Caco-2 (cell line): ENCODE measurements at regions not wholly inside any gene's neighbourhood (a gene's known extent, or its start where the extent isn't known, plus 50 kb on each side); places are given as distances from the start of the nearest gene placed in this dataset.

Source experiments
- BruUV-seq: library from RNA; stranded (reverse); fragments of 400-500 nt; replicated peaks from 2 replicates; lab custom pipeline; 2021; lab: Mats Ljungman, UMichigan
- CTCF ChIA-PET: fragments of 300-600 bp; sonication (Branson Sonifier 250); formaldehyde crosslinking; loops from one replicate; lab custom pipeline; 2022; ENCODE audit warnings: antibody characterized with exemption; lab: Charles Lee
- POLR2A ChIA-PET: fragments of 300-600 bp; sonication (Branson Sonifier 250); formaldehyde crosslinking; loops from one replicate; lab custom pipeline; 2022; ENCODE audit warnings: antibody characterized with exemption; lab: Charles Lee
- DNase-seq, 2 experiments: peaks; one replicate each; pipeline versions ENCODE4 v3.0.0 to v3.0.0-alpha.2; 2020 to 2022
- H3K27me3 ChIP-seq: replicated peaks from 2 replicates; pipeline ENCODE4 v1.6.0; 2011; ENCODE audit warnings: low read length; ENCODE audit not compliant: control insufficient read depth, insufficient read depth
- H3K36me3 ChIP-seq: 2 replicates; pipeline ENCODE4 v1.5.1; 2011; ENCODE audit warnings: low read length; ENCODE audit not compliant: control insufficient read depth, insufficient read depth
- H3K4me1 ChIP-seq: fragments of 250-450 bp; sonication (Bioruptor Pico); 2 replicates; pipeline ENCODE4 v1.5.1; 2020; ENCODE audit warnings: mild to moderate bottlenecking
- H3K4me3 ChIP-seq: 2 replicates; pipeline ENCODE4 v1.5.1; 2011; ENCODE audit warnings: low read depth, mild to moderate bottlenecking, control low read depth, low read length
- H3K9me3 ChIP-seq: fragments of 250-450 bp; sonication (Bioruptor Pico); 2 replicates; pipeline ENCODE4 v1.5.1; 2020; ENCODE audit warnings: mild to moderate bottlenecking, moderate library complexity
- H3K27ac Mint-ChIP-seq: one replicate; pipeline ENCODE4 v1.8.0; 2022; ENCODE audit warnings: mixed read lengths; ENCODE audit not compliant: unreplicated experiment
- H3K27me3 Mint-ChIP-seq: one replicate; pipeline ENCODE4 v1.8.0; 2022; ENCODE audit warnings: mixed read lengths; ENCODE audit not compliant: insufficient read depth, unreplicated experiment
- H3K36me3 Mint-ChIP-seq: one replicate; pipeline ENCODE4 v1.8.0; 2022; ENCODE audit warnings: mild to moderate bottlenecking, mixed read lengths; ENCODE audit not compliant: insufficient read depth, unreplicated experiment
- H3K4me1 Mint-ChIP-seq: one replicate; pipeline ENCODE4 v1.8.0; 2022; ENCODE audit warnings: low read depth, mixed read lengths; ENCODE audit not compliant: unreplicated experiment
- H3K4me3 Mint-ChIP-seq: one replicate; pipeline ENCODE4 v1.8.0; 2022; ENCODE audit warnings: mild to moderate bottlenecking, moderate library complexity, mixed read lengths; ENCODE audit not compliant: unreplicated experiment
- H3K9me3 Mint-ChIP-seq: one replicate; pipeline ENCODE4 v1.8.0; 2022; ENCODE audit warnings: mixed read lengths; ENCODE audit not compliant: unreplicated experiment
- intact Hi-C: fragments of 100-400 bp; cut with micrococcal nuclease; formaldehyde crosslinking; loops from one replicate; pipeline ENCODE4 v1.10.0; 2022; ENCODE audit not compliant: unreplicated experiment
- TF ChIP-seq, protein P1 (sequence below), 2 experiments: fragments of 200-600 bp in 1 of 2; IDR thresholded peaks; 1 replicate in 1 of 2; 2 replicates in 1 of 2; pipeline versions ENCODE4 v1.5.1 to v1.8.0; 2011 to 2022; ENCODE audit warnings: antibody characterized with exemption in 1 of 2, control low read depth in 1 of 2, inconsistent platforms in 1 of 2, low read depth in 1 of 2, low read length in 1 of 2, mild to moderate bottlenecking in 1 of 2, moderate library complexity in 1 of 2; ENCODE audit not compliant: insufficient read depth in 1 of 2, severe bottlenecking in 1 of 2, unreplicated experiment in 1 of 2

DNA sequence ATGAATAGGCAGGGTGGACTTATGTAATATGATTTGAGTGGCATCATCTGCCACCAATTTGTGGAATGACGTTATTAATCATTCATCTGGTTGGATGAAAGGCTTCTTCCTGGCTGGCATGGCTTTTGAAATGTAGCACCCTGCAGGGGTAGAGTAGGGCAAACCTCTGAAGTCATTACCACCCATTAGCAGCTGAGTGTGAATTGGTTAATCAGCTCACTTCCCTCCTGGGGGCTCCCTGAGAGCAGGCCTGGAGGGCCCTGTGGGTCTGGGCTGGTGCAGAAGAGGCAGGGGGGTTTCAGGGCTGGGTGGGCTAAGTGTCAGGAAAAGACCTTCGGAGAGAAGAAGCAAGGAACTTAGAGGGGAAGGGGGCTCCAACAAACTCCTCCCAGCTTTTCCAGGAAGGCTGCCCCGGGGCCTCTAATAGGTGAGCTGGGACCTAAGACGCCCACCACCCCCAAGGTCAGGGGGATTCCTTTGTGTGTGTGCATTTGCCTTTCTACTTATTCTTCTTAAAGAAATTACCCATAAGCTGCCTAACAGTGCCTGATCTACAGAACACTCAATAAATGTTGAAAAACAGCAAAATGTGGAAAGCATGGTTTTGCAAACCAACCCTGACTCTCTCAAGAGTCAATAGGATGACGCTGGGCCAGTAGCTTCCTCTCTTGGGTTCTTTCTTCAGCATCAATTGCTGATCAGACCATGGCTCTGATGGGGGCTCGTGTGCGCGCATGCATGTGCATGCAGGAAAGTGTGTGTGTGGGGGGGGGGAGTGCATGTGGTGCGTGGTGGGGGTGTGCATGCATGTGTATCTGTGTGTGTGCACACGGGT is 49.7 kb upstream of the ZNF516 start:
- H3K27me3 Mint-ChIP-seq: no peaks in the 10 kb centered on the region
- H3K4me1 ChIP-seq: no peaks in the 10 kb centered on the region
- no peak for DNase-seq

More for the DNA sequence above, 49.7 kb upstream of the ZNF516 start:
- CTCF ChIA-PET: interaction anchor here (1.0 kb wide), 1 partner anchor 20 kb away, joined by 3 read pairs; no protein-coding TSS in a partner anchor
- Mint-ChIP-seq H3K36me3 (no peaks in the 10 kb centered on the region), H3K4me3 (no peak overlapping the region), H3K27ac (no peak overlapping the region), H3K4me1 (no peaks in the 10 kb centered on the region), H3K9me3 (no peaks in the 10 kb centered on the region)
- no peak overlapping the region for H3K4me3 ChIP-seq
- H3K9me3 ChIP-seq: no peaks in the 10 kb centered on the region
- TF ChIP-seq, protein P1, sequence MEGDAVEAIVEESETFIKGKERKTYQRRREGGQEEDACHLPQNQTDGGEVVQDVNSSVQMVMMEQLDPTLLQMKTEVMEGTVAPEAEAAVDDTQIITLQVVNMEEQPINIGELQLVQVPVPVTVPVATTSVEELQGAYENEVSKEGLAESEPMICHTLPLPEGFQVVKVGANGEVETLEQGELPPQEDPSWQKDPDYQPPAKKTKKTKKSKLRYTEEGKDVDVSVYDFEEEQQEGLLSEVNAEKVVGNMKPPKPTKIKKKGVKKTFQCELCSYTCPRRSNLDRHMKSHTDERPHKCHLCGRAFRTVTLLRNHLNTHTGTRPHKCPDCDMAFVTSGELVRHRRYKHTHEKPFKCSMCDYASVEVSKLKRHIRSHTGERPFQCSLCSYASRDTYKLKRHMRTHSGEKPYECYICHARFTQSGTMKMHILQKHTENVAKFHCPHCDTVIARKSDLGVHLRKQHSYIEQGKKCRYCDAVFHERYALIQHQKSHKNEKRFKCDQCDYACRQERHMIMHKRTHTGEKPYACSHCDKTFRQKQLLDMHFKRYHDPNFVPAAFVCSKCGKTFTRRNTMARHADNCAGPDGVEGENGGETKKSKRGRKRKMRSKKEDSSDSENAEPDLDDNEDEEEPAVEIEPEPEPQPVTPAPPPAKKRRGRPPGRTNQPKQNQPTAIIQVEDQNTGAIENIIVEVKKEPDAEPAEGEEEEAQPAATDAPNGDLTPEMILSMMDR (IDR thresholded peaks at IDR 0.05; ENCODE audit: insufficient read depth in 1 of 2, low read depth in 1 of 2, low read length in 1 of 2, severe bottlenecking in 1 of 2, unreplicated experiment in 1 of 2): no peak
- H3K27me3 ChIP-seq: no peaks in the 10 kb centered on the region
- H3K36me3 ChIP-seq: no peaks in the 10 kb centered on the region
- no TSS peak for BruUV-seq
- POLR2A ChIA-PET: no interaction called here
- intact Hi-C loops: no loop called here
